ENCODE measurements at regions not wholly inside any gene's neighbourhood (a gene's known extent, or its start where the extent isn't known, plus 50 kb on each side); places are given as distances from the start of the nearest gene placed in this dataset.
A peak's percentile ranks its signal among the peaks of the same experiment; 100 is the strongest.

DNA sequence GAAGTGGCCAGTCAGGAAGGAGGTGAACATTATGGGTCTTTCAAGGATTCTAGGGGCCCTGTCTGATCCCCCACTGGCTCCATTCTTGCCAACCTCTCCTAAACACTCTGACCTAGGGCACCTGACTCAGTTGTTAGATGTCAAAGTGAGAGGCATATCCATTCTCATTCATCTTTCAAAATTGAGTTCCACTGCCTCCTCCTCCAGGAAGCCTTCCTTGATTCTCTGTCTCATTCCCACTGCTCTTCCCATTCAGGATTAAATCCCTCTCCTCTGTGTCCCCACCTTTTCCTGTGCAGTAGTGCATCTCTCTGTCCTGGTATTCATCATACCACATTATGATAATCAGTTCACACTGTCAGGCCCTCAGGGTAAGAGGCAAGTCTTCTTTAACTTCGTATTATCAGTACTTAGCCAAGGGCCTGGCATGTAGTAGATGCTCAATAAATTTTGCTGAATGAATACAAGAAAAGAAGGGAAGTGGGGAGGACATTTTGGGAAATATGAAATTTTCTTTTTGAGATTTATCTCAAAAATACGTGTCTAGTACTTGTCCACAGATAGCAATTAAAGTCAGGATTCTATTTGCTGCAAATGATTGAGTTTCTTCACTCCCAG lies 61.8 kb upstream of the ITPKB start:
- Histone ChIP-seq H3K36me3 (ENCODE audit: control insufficient read depth in 2 of 2, insufficient read depth in 2 of 2, low read length in 1 of 2) (no peaks in the 10 kb centered on the region), H3K27ac (ENCODE audit: low read depth in 1 of 2, low read length in 1 of 2) (peak overlapping the region in 1 of 2 donors; percentile 2), H3K4me1 (ENCODE audit: control insufficient read depth in 2 of 2, insufficient read depth in 2 of 2, low read length in 2 of 2) (peaks cover 27 to 60% of the 10 kb centered on the region in 2 donors), H3K27me3 (ENCODE audit: control insufficient read depth in 2 of 2, insufficient read depth in 1 of 2, low read length in 1 of 2) (no peaks in the 10 kb centered on the region), H3K9me3 (ENCODE audit: control insufficient read depth in 2 of 2, insufficient read depth in 1 of 2, low read length in 1 of 2) (no peaks in the 10 kb centered on the region), H3K4me3 (ENCODE audit: low read length in 2 of 2) (no peak overlapping the region)
- DNase-seq (ENCODE audit: low read depth in 6 of 9, low spot score in 9 of 9), result no peak
- 99% methylated on average over 2 of the region's 2 CpGs for WGBS

DNA sequence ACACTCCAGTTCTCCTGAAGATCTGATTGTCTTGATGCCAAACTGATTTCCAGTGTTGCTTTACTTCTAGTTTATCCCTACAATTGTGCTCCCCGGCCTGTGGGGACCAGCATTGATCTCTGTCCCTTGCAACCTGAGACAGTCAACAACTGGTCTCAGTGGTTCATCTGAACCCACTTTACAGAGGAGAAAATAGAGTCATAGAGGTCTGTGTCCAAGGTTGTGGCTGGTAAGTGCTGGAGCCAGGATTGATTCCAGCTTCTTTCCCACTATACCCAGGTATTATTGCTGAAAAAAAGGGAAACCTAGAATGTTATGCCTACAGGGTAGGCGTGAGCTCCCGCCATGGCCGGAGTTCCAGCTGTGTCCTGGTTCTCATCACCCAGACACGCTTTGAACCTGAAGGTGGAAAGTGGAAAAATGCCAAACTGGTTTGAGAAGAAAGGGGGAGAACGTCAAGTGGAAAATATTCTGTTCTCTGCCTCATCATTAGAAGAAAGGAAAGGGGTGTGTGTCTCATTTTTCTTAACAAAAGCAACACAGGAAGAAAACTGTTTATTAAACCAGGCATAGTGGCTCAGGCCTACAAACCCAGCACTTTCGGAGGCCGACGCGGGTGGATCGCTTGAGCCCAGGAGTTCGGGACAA lies 60.7 kb upstream of the ITPKB start:
- H3K4me3 ChIP-seq (ENCODE audit: low read length in 2 of 2), result no peak overlapping the region
- H3K27me3 ChIP-seq (ENCODE audit: control insufficient read depth in 2 of 2, insufficient read depth in 1 of 2, low read length in 1 of 2), result no peaks in the 10 kb centered on the region
- 87% methylated on average over 12 of the region's 12 CpGs for WGBS
- H3K36me3 ChIP-seq (ENCODE audit: control insufficient read depth in 2 of 2, insufficient read depth in 2 of 2, low read length in 1 of 2), result no peaks in the 10 kb centered on the region
- H3K27ac ChIP-seq (ENCODE audit: low read depth in 1 of 2, low read length in 1 of 2), result peak overlapping the region; percentile 75 to 84
- no peak for DNase-seq (ENCODE audit: low read depth in 6 of 9, low spot score in 9 of 9)
- H3K9me3 ChIP-seq (ENCODE audit: control insufficient read depth in 2 of 2, insufficient read depth in 1 of 2, low read length in 1 of 2), result no peaks in the 10 kb centered on the region
- peaks cover 25 to 49% of the 10 kb centered on the region in 2 donors for H3K4me1 ChIP-seq (ENCODE audit: control insufficient read depth in 2 of 2, insufficient read depth in 2 of 2, low read length in 2 of 2)

DNA sequence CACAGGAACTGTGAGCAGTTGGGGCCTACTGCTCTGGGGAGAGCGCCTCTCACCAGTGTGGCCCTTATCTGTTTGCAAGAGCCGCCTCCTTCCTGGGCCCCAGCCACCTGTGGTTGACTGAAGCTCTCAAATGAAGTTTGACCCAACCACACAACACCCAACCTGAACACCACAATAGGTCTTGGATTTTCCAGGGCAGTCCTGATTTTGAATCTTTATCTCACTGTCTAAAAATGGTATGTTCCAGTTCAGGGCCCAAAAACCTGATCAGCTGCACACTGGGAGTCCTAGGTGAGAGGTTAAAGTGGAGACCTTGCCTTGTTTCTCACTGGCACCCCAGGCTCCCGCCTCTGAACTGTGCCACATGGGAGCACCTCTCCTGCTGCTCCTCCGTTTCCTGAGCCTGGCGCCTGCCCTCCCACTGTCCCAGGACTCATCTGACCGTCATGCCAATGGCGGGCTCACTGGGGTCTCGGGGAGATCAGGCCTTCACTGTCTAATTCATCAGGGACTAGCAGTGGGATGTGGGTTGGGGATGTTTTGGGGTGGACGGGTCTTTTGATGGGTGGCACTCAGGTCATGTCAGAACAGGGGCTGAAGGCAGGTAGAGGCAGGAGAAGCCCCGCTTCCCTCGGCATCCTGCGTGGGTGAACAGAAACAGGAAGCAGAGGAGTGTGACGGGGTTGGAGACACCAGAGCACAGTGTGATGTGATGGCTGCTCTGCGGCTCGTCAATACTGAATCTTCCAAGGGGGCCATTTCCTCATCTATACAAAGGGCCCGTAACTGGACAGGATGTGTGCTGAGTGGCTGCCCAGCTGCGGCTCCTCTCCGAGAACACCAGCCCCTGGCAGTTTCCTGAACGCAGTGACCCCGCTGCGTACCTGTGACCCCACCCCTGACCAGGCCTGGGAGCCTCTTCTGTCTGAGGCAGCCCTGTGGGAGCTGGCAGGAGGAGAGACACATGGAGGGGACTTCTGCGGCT lies 59.6 kb upstream of the ITPKB start:
- H3K36me3 ChIP-seq (ENCODE audit: control insufficient read depth in 2 of 2, insufficient read depth in 2 of 2, low read length in 1 of 2), result no peaks in the 10 kb centered on the region
- peak overlapping the region; percentile 75 to 84 for H3K27ac ChIP-seq (ENCODE audit: low read depth in 1 of 2, low read length in 1 of 2)
- H3K4me1 ChIP-seq (ENCODE audit: control insufficient read depth in 2 of 2, insufficient read depth in 2 of 2, low read length in 2 of 2), result peaks cover 23 to 39% of the 10 kb centered on the region in 2 donors
- H3K4me3 ChIP-seq (ENCODE audit: low read length in 2 of 2), result no peak overlapping the region
- 62% methylated on average over 22 of the region's 22 CpGs for WGBS
- no peaks in the 10 kb centered on the region for H3K27me3 ChIP-seq (ENCODE audit: control insufficient read depth in 2 of 2, insufficient read depth in 1 of 2, low read length in 1 of 2)
- DNase-seq (ENCODE audit: low read depth in 6 of 9, low spot score in 9 of 9), result peak in 7 of 9 donors; percentile 37 to 82 (median 56)
- no peaks in the 10 kb centered on the region for H3K9me3 ChIP-seq (ENCODE audit: control insufficient read depth in 2 of 2, insufficient read depth in 1 of 2, low read length in 1 of 2)

DNA sequence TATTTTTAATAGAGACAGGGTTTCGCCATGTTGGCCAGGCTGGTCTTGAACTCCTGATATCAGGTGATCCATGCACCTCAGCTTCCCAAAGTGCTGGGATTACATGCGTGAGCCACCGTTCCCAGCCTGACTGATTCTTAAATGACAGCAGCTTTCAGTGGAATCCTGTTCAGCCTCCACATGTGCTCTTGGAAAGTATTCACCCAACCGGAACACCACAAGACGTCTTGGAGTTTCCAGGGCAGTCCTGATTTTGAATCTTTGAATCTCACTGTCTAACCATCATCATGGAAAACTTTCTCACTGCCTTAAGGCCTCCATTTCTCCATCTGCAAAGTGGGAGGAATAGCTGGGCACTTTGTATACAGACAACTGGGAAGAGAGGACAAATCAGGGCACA lies 58.1 kb upstream of the ITPKB start:
- no peak for DNase-seq (ENCODE audit: low read depth in 6 of 9, low spot score in 9 of 9)
- peaks cover 22 to 32% of the 10 kb centered on the region in 2 donors for H3K4me1 ChIP-seq (ENCODE audit: control insufficient read depth in 2 of 2, insufficient read depth in 2 of 2, low read length in 2 of 2)
- no peaks in the 10 kb centered on the region for H3K27me3 ChIP-seq (ENCODE audit: control insufficient read depth in 2 of 2, insufficient read depth in 1 of 2, low read length in 1 of 2)
- H3K36me3 ChIP-seq (ENCODE audit: control insufficient read depth in 2 of 2, insufficient read depth in 2 of 2, low read length in 1 of 2), result no peaks in the 10 kb centered on the region
- H3K27ac ChIP-seq (ENCODE audit: low read depth in 1 of 2, low read length in 1 of 2), result no peak overlapping the region
- WGBS, result 98% methylated on average over 5 of the region's 5 CpGs
- no peak overlapping the region for H3K4me3 ChIP-seq (ENCODE audit: low read length in 2 of 2)
- no peaks in the 10 kb centered on the region for H3K9me3 ChIP-seq (ENCODE audit: control insufficient read depth in 2 of 2, insufficient read depth in 1 of 2, low read length in 1 of 2)

- Histone ChIP-seq H3K27me3 (ENCODE audit: control insufficient read depth in 2 of 2, insufficient read depth in 1 of 2, low read length in 1 of 2) (no peaks in the 10 kb centered on the region), H3K4me3 (ENCODE audit: low read length in 2 of 2) (no peak overlapping the region), H3K36me3 (ENCODE audit: control insufficient read depth in 2 of 2, insufficient read depth in 2 of 2, low read length in 1 of 2) (no peaks in the 10 kb centered on the region), H3K27ac (ENCODE audit: low read depth in 1 of 2, low read length in 1 of 2) (no peak overlapping the region), H3K9me3 (ENCODE audit: control insufficient read depth in 2 of 2, insufficient read depth in 1 of 2, low read length in 1 of 2) (no peaks in the 10 kb centered on the region), H3K4me1 (ENCODE audit: control insufficient read depth in 2 of 2, insufficient read depth in 2 of 2, low read length in 2 of 2) (peaks cover 4 to 12% of the 10 kb centered on the region in 2 donors)
- 98% methylated on average over 2 of the region's 2 CpGs for WGBS
- no peak for DNase-seq (ENCODE audit: low read depth in 6 of 9, low spot score in 9 of 9)
These were observed 54.7 kb upstream of the ITPKB start for GRCh38 chr1:226793620-226794276.

- Histone ChIP-seq H3K36me3 (ENCODE audit: control insufficient read depth in 2 of 2, insufficient read depth in 2 of 2, low read length in 1 of 2) (no peaks in the 10 kb centered on the region), H3K9me3 (ENCODE audit: control insufficient read depth in 2 of 2, insufficient read depth in 1 of 2, low read length in 1 of 2) (no peaks in the 10 kb centered on the region), H3K4me1 (ENCODE audit: control insufficient read depth in 2 of 2, insufficient read depth in 2 of 2, low read length in 2 of 2) (peaks cover 0 to 4% of the 10 kb centered on the region in 2 donors), H3K27ac (ENCODE audit: low read depth in 1 of 2, low read length in 1 of 2) (no peak overlapping the region), H3K4me3 (ENCODE audit: low read length in 2 of 2) (no peak overlapping the region), H3K27me3 (ENCODE audit: control insufficient read depth in 2 of 2, insufficient read depth in 1 of 2, low read length in 1 of 2) (no peaks in the 10 kb centered on the region)
- 95% methylated on average over 1 of the region's 1 CpG for WGBS
- no peak for DNase-seq (ENCODE audit: low read depth in 6 of 9, low spot score in 9 of 9)
These were observed 53.3 kb upstream of the ITPKB start for GRCh38 chr1:226792368-226792767.

GRCh38 chr1:226790545-226791181 lies 51.6 kb upstream of the ITPKB start:
- Histone ChIP-seq H3K4me1 (ENCODE audit: control insufficient read depth in 2 of 2, insufficient read depth in 2 of 2, low read length in 2 of 2) (no peaks in the 10 kb centered on the region), H3K36me3 (ENCODE audit: control insufficient read depth in 2 of 2, insufficient read depth in 2 of 2, low read length in 1 of 2) (no peaks in the 10 kb centered on the region), H3K9me3 (ENCODE audit: control insufficient read depth in 2 of 2, insufficient read depth in 1 of 2, low read length in 1 of 2) (no peaks in the 10 kb centered on the region), H3K27ac (ENCODE audit: low read depth in 1 of 2, low read length in 1 of 2) (no peak overlapping the region), H3K4me3 (ENCODE audit: low read length in 2 of 2) (no peak overlapping the region), H3K27me3 (ENCODE audit: control insufficient read depth in 2 of 2, insufficient read depth in 1 of 2, low read length in 1 of 2) (no peaks in the 10 kb centered on the region)
- 95% methylated on average over 6 of the region's 6 CpGs for WGBS
- DNase-seq (ENCODE audit: low read depth in 6 of 9, low spot score in 9 of 9), result no peak

- H3K4me3 ChIP-seq (ENCODE audit: low read length in 2 of 2), result no peak overlapping the region
- DNase-seq (ENCODE audit: low read depth in 6 of 9, low spot score in 9 of 9), result no peak
- H3K9me3 ChIP-seq (ENCODE audit: control insufficient read depth in 2 of 2, insufficient read depth in 1 of 2, low read length in 1 of 2), result no peaks in the 10 kb centered on the region
- no peaks in the 10 kb centered on the region for H3K4me1 ChIP-seq (ENCODE audit: control insufficient read depth in 2 of 2, insufficient read depth in 2 of 2, low read length in 2 of 2)
- H3K27me3 ChIP-seq (ENCODE audit: control insufficient read depth in 2 of 2, insufficient read depth in 1 of 2, low read length in 1 of 2), result no peaks in the 10 kb centered on the region
- 93% methylated on average over 4 of the region's 4 CpGs for WGBS
- H3K36me3 ChIP-seq (ENCODE audit: control insufficient read depth in 2 of 2, insufficient read depth in 2 of 2, low read length in 1 of 2), result no peaks in the 10 kb centered on the region
- H3K27ac ChIP-seq (ENCODE audit: low read depth in 1 of 2, low read length in 1 of 2), result no peak overlapping the region
These were observed 49.9 kb upstream of the ITPKB start for GRCh38 chr1:226788965-226789364.

Data from thymus (tissue), 11 donors.